ENCODE measurements at regions not wholly inside any gene's neighbourhood (a gene's known extent, or its start where the extent isn't known, plus 50 kb on each side); places are given as distances from the start of the nearest gene placed in this dataset.
"Not testable (repeated sequence)": the region's sequence is repeated elsewhere in the genome, so short reads cannot be mapped to it uniquely, and the experiment has no call there.

- no peak overlapping the region for H3K4me3 Mint-ChIP-seq
- H3K27me3 Mint-ChIP-seq, result no peaks in the 10 kb centered on the region
- H3K4me1 Mint-ChIP-seq (ENCODE audit: low read depth), result no peaks in the 10 kb centered on the region
- no peak overlapping the region for H3K27ac Mint-ChIP-seq
- intact Hi-C loops (cut with micrococcal nuclease), result no loop called here
- no peak for DNase-seq
- no peaks in the 10 kb centered on the region for H3K9me3 Mint-ChIP-seq
- CTCF ChIA-PET, result no interaction called here
- H3K36me3 Mint-ChIP-seq, result no peaks in the 10 kb centered on the region
- POLR2A ChIA-PET, result no interaction called here
Observed at GRCh38 chr5:90223756-90224155, 185.8 kb downstream of the CETN3 start.

GRCh38 chr5:90221951-90222350 is 187.6 kb downstream of the CETN3 start:
- H3K27me3 Mint-ChIP-seq, result no peaks in the 10 kb centered on the region
- no peaks in the 10 kb centered on the region for H3K4me1 Mint-ChIP-seq (ENCODE audit: low read depth)
- DNase-seq, result no peak
- ChIA-PET CTCF (no interaction called here), POLR2A (no interaction called here)
- H3K27ac Mint-ChIP-seq, result no peak overlapping the region
- no peak overlapping the region for H3K4me3 Mint-ChIP-seq
- no peaks in the 10 kb centered on the region for H3K36me3 Mint-ChIP-seq
- H3K9me3 Mint-ChIP-seq, result no peaks in the 10 kb centered on the region
- intact Hi-C loops (cut with micrococcal nuclease), result no loop called here

DNA sequence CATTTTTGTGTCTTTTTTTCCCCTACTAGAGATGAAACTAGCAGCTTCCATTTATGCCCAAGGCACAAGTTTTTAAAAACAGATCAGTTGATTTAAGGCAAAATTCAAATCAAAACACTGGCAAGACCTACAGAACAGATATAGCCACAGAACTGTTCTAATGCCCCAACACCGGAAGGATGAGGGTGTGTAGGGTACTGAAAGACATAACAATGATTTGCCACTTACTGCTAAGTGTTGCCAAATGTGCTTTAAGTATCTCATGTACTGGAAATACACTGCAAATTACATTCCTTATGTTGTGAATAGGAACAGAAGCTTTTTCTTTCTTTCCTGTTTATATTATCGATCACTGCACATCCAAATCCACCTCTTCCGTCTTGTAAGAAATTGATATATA is 189.0 kb downstream of the CETN3 start:
- CTCF ChIA-PET, result no interaction called here
- H3K27me3 Mint-ChIP-seq, result no peaks in the 10 kb centered on the region

DNA sequence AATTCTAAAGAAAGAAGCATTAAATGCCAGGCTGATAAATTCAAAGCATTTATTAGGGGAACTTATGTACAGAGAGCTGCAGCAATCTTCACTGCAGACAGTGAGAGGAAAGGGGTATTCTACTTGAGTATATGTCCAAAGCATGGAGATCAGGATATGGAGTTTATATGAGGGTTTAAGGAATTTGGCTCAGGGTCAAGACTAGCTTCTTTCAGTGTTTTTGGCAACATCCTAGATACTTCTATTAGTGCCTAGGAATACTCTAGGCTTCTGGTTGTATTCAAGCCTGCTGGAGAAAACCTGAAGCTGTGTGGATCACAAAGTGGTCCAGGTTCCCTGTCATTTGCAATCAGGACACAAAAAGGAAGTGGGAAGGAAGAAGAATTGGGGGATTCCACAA is 194.6 kb downstream of the CETN3 start:
- Mint-ChIP-seq H3K4me1 (ENCODE audit: low read depth) (no peaks in the 10 kb centered on the region), H3K36me3 (no peaks in the 10 kb centered on the region), H3K27me3 (no peaks in the 10 kb centered on the region), H3K4me3 (no peak overlapping the region), H3K9me3 (no peaks in the 10 kb centered on the region), H3K27ac (no peak overlapping the region)
- intact Hi-C loops (cut with micrococcal nuclease), result no loop called here
- POLR2A ChIA-PET, result no interaction called here
- no peak for DNase-seq
- CTCF ChIA-PET, result no interaction called here

More for the DNA sequence above, 189.0 kb downstream of the CETN3 start:
- Mint-ChIP-seq H3K4me3 (no peak overlapping the region), H3K4me1 (ENCODE audit: low read depth) (no peaks in the 10 kb centered on the region), H3K9me3 (no peaks in the 10 kb centered on the region), H3K36me3 (no peaks in the 10 kb centered on the region), H3K27ac (no peak overlapping the region)
- POLR2A ChIA-PET, result no interaction called here
- DNase-seq, result no peak
- intact Hi-C loops (cut with micrococcal nuclease), result no loop called here

GRCh38 chr5:90208323-90208722 is 201.2 kb downstream of the CETN3 start:
- H3K36me3 Mint-ChIP-seq; H3K27me3 Mint-ChIP-seq; POLR2A ChIA-PET; H3K4me3 Mint-ChIP-seq; CTCF ChIA-PET; DNase-seq; intact Hi-C loops (cut with micrococcal nuclease); H3K27ac Mint-ChIP-seq; H3K4me1 Mint-ChIP-seq (ENCODE audit: low read depth); H3K9me3 Mint-ChIP-seq: not testable (repeated sequence)

- no peak overlapping the region for H3K27ac Mint-ChIP-seq
- no peaks in the 10 kb centered on the region for H3K36me3 Mint-ChIP-seq
- no peak for DNase-seq
- H3K27me3 Mint-ChIP-seq, result no peaks in the 10 kb centered on the region
- ChIA-PET POLR2A (no interaction called here), CTCF (no interaction called here)
- H3K9me3 Mint-ChIP-seq, result peaks cover 9% of the 10 kb centered on the region
- no peak overlapping the region for H3K4me3 Mint-ChIP-seq
- intact Hi-C loops (cut with micrococcal nuclease), result no loop called here
- no peaks in the 10 kb centered on the region for H3K4me1 Mint-ChIP-seq (ENCODE audit: low read depth)
Observed at GRCh38 chr5:90201923-90202322, 207.6 kb downstream of the CETN3 start.

DNA sequence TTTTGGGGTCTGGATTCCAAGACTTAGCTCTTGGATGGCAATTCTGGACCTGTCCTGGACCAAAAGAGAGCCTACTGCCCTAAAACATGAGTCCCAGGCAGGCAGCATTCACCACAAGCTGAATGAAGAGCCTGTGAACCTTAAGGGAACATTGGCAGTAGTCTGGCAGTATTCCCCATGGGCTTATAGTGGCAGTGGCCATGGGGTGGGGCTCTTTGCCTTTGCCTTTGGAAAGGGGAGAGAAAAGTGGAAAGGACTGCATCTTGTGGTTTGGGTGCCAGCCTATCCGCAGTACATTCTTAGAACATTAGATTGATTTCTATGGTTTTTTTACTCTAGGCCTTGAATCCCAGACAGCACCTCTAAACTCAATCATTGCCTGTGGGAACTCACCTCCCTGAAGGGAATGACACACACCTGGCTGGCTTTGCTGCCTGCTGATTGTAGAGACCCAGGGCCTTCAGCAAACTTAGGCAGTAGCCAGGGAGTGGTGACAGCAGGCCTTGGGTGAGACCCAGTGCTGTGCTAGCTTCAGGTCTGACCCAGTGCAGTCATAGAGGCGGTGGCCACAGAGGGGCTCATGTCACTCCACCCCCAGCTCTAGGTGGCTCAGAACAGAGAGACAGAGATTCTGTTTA is 216.3 kb downstream of the CETN3 start:
- POLR2A ChIA-PET, result no interaction called here
- intact Hi-C loops (cut with micrococcal nuclease), result no loop called here
- no peak overlapping the region for H3K4me3 Mint-ChIP-seq
- no peaks in the 10 kb centered on the region for H3K9me3 Mint-ChIP-seq
- H3K4me1 Mint-ChIP-seq (ENCODE audit: low read depth), result no peaks in the 10 kb centered on the region
- no peaks in the 10 kb centered on the region for H3K27me3 Mint-ChIP-seq
- CTCF ChIA-PET, result no interaction called here
- H3K27ac Mint-ChIP-seq, result no peak overlapping the region
- H3K36me3 Mint-ChIP-seq, result no peaks in the 10 kb centered on the region
- no peak for DNase-seq

GRCh38 chr5:90191352-90192045 is 218.1 kb downstream of the CETN3 start:
- Mint-ChIP-seq H3K36me3 (no peaks in the 10 kb centered on the region), H3K9me3 (no peaks in the 10 kb centered on the region), H3K27me3 (no peaks in the 10 kb centered on the region), H3K4me3 (no peak overlapping the region), H3K27ac (no peak overlapping the region), H3K4me1 (ENCODE audit: low read depth) (no peaks in the 10 kb centered on the region)
- no peak for DNase-seq
- ChIA-PET CTCF (no interaction called here), POLR2A (no interaction called here)
- intact Hi-C loops (cut with micrococcal nuclease), result no loop called here

DNA sequence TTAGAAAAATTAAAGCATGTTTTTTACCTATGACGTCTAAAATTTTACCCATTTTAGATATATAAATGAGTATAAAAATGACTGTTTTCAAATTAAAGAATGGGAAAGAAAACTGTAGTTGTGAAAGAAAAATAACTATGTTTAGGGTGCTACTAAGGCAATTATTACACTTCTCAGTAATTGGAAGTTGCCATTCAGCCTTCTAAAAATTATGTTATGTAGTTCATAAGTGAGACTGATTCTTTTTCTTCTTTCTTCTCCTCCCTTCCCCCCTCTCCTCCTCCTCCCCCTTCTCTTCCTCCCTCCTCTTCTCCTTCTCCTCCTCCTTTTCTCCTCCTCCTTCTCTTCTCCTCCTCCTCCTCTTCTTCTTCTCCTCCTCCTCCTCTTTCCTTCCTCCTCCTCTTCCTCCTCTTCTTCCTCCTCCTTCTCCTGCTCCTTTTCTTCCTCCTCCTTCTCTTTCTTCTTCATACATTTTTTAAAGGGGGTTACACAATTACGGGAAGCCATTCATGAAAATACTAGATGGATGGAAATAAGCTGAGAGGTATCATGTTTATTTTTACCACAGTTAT is 223.6 kb downstream of the CETN3 start:
- no peaks in the 10 kb centered on the region for H3K4me1 Mint-ChIP-seq (ENCODE audit: low read depth)
- H3K27ac Mint-ChIP-seq, result no peak overlapping the region
- intact Hi-C loops (cut with micrococcal nuclease), result no loop called here
- POLR2A ChIA-PET, result no interaction called here
- H3K9me3 Mint-ChIP-seq, result no peaks in the 10 kb centered on the region
- no peak for DNase-seq
- CTCF ChIA-PET, result no interaction called here
- no peaks in the 10 kb centered on the region for H3K36me3 Mint-ChIP-seq
- H3K4me3 Mint-ChIP-seq, result no peak overlapping the region
- no peaks in the 10 kb centered on the region for H3K27me3 Mint-ChIP-seq

- CTCF ChIA-PET, result no interaction called here
- no peaks in the 10 kb centered on the region for H3K9me3 Mint-ChIP-seq
Observed at GRCh38 chr5:90184764-90185163, 224.8 kb downstream of the CETN3 start.

GRCh38 chr5:90182726-90183125 is 226.8 kb downstream of the CETN3 start:
- no peak overlapping the region for H3K4me3 Mint-ChIP-seq
- CTCF ChIA-PET, result no interaction called here
- intact Hi-C loops (cut with micrococcal nuclease), result no loop called here
- peaks cover 6% of the 10 kb centered on the region for H3K9me3 Mint-ChIP-seq
- H3K4me1 Mint-ChIP-seq (ENCODE audit: low read depth), result no peaks in the 10 kb centered on the region
- POLR2A ChIA-PET, result no interaction called here
- no peaks in the 10 kb centered on the region for H3K36me3 Mint-ChIP-seq
- no peaks in the 10 kb centered on the region for H3K27me3 Mint-ChIP-seq
- no peak for DNase-seq
- H3K27ac Mint-ChIP-seq, result no peak overlapping the region

More at GRCh38 chr5:90184764-90185163, 224.8 kb downstream of the CETN3 start:
- POLR2A ChIA-PET, result no interaction called here
- no peaks in the 10 kb centered on the region for H3K27me3 Mint-ChIP-seq
- no peak for DNase-seq
- no peaks in the 10 kb centered on the region for H3K4me1 Mint-ChIP-seq (ENCODE audit: low read depth)
- H3K27ac Mint-ChIP-seq, result no peak overlapping the region
- intact Hi-C loops (cut with micrococcal nuclease), result no loop called here
- H3K36me3 Mint-ChIP-seq, result no peaks in the 10 kb centered on the region
- no peak overlapping the region for H3K4me3 Mint-ChIP-seq

DNA sequence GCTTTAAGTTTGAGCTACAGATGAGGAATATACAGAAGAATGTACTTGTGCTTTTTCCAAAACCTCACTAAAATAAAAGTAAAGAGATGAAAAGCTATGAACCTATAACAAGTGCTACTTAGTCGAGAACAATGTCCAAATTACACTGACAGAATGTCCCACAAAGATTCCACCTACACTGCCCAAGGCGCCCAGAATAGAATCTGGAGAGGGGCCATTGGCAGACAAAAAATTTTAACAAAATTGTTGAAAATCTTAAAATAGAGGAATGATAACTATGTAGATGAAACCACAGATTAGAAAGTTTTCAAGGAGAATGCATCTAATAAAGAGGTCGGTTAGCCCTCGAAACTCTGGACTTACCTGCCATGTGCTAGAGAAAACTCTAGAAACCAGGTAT is 235.3 kb downstream of the CETN3 start:
- no peaks in the 10 kb centered on the region for H3K27me3 Mint-ChIP-seq
- intact Hi-C loops (cut with micrococcal nuclease), result no loop called here
- peaks cover 12% of the 10 kb centered on the region for H3K9me3 Mint-ChIP-seq
- H3K36me3 Mint-ChIP-seq, result no peaks in the 10 kb centered on the region
- H3K4me3 Mint-ChIP-seq, result no peak overlapping the region
- ChIA-PET POLR2A (no interaction called here), CTCF (no interaction called here)
- H3K27ac Mint-ChIP-seq, result no peak overlapping the region
- no peaks in the 10 kb centered on the region for H3K4me1 Mint-ChIP-seq (ENCODE audit: low read depth)
- DNase-seq, result no peak

GRCh38 chr5:90173299-90174030 is 236.1 kb downstream of the CETN3 start:
- H3K27ac Mint-ChIP-seq, result no peak overlapping the region
- no peaks in the 10 kb centered on the region for H3K4me1 Mint-ChIP-seq (ENCODE audit: low read depth)
- H3K4me3 Mint-ChIP-seq, result no peak overlapping the region
- H3K9me3 Mint-ChIP-seq, result peaks cover 12% of the 10 kb centered on the region
- no peaks in the 10 kb centered on the region for H3K27me3 Mint-ChIP-seq
- CTCF ChIA-PET, result no interaction called here
- POLR2A ChIA-PET, result no interaction called here
- intact Hi-C loops (cut with micrococcal nuclease), result no loop called here
- no peak for DNase-seq
- H3K36me3 Mint-ChIP-seq, result no peaks in the 10 kb centered on the region
